ENCODE measurements at regions not wholly inside any gene's neighbourhood (a gene's known extent, or its start where the extent isn't known, plus 50 kb on each side); places are given as distances from the start of the nearest gene placed in this dataset.
"Not testable (repeated sequence)": the region's sequence is repeated elsewhere in the genome, so short reads cannot be mapped to it uniquely, and the experiment has no call there.

DNA sequence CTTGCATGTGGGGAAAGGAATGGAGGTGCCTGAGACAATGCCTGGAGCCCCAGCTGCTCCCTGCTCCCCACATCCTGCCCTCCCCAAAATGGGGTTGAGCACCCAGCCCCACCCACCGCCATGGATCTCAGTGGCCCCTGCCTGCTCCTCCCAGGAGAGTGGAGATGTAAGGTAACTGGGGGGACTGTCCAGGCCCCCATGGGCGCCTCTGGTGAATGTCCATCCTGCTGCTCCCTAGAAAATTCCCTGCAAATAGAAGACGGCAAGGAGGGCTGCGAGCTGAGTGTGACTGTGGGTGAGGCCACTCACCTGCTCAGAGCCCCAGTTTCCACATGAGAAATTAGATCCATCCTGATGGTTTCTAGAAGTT, 101.6 kb downstream of the RAMP3 start:
- Histone ChIP-seq H3K36me3 (ENCODE audit: control insufficient read depth in 5 of 5, insufficient read depth in 5 of 5, low read length in 5 of 5) (no peaks in the 10 kb centered on the region), H3K4me1 (ENCODE audit: control insufficient read depth in 5 of 5, insufficient read depth in 5 of 5, low read length in 5 of 5) (peaks cover 0 to 5% (median 0%) of the 10 kb centered on the region in 5 donors), H3K9me3 (ENCODE audit: control insufficient read depth in 5 of 5, low read length in 5 of 5) (no peaks in the 10 kb centered on the region), H3K27me3 (ENCODE audit: control insufficient read depth in 5 of 5, insufficient read depth in 4 of 5, low read length in 5 of 5) (peaks cover 0 to 10% (median 5%) of the 10 kb centered on the region in 5 donors), H3K9ac (ENCODE audit: low read length in 5 of 5) (no peak overlapping the region), H3K4me3 (ENCODE audit: low read depth in 1 of 5, low read length in 5 of 5) (no peak overlapping the region), H3K27ac (ENCODE audit: low read depth, low read length) (no peak overlapping the region)

GRCh38 chr7:45259966-45260646, 102.5 kb downstream of the RAMP3 start:
- Histone ChIP-seq H3K9me3 (ENCODE audit: control insufficient read depth in 5 of 5, low read length in 5 of 5) (no peaks in the 10 kb centered on the region), H3K27ac (ENCODE audit: low read depth, low read length) (no peak overlapping the region), H3K4me1 (ENCODE audit: control insufficient read depth in 5 of 5, insufficient read depth in 5 of 5, low read length in 5 of 5) (peaks cover 0 to 5% (median 0%) of the 10 kb centered on the region in 5 donors), H3K27me3 (ENCODE audit: control insufficient read depth in 5 of 5, insufficient read depth in 4 of 5, low read length in 5 of 5) (peaks cover 0 to 8% (median 4%) of the 10 kb centered on the region in 5 donors), H3K36me3 (ENCODE audit: control insufficient read depth in 5 of 5, insufficient read depth in 5 of 5, low read length in 5 of 5) (no peaks in the 10 kb centered on the region), H3K9ac (ENCODE audit: low read length in 5 of 5) (no peak overlapping the region), H3K4me3 (ENCODE audit: low read depth in 1 of 5, low read length in 5 of 5) (no peak overlapping the region)

- Histone ChIP-seq H3K9ac (ENCODE audit: low read length in 5 of 5) (no peak overlapping the region), H3K4me1 (ENCODE audit: control insufficient read depth in 5 of 5, insufficient read depth in 5 of 5, low read length in 5 of 5) (no peaks in the 10 kb centered on the region), H3K9me3 (ENCODE audit: control insufficient read depth in 5 of 5, low read length in 5 of 5) (no peaks in the 10 kb centered on the region), H3K36me3 (ENCODE audit: control insufficient read depth in 5 of 5, insufficient read depth in 5 of 5, low read length in 5 of 5) (no peaks in the 10 kb centered on the region), H3K27me3 (ENCODE audit: control insufficient read depth in 5 of 5, insufficient read depth in 4 of 5, low read length in 5 of 5) (peaks cover 0 to 11% (median 9%) of the 10 kb centered on the region in 5 donors), H3K4me3 (ENCODE audit: low read depth in 1 of 5, low read length in 5 of 5) (no peak overlapping the region), H3K27ac (ENCODE audit: low read depth, low read length) (no peak overlapping the region)
Observed at GRCh38 chr7:45267262-45267661, 109.7 kb downstream of the RAMP3 start.

- no peak overlapping the region for H3K4me3 ChIP-seq (ENCODE audit: low read depth in 1 of 5, low read length in 5 of 5)
- H3K4me1 ChIP-seq (ENCODE audit: control insufficient read depth in 5 of 5, insufficient read depth in 5 of 5, low read length in 5 of 5): no peaks in the 10 kb centered on the region
- peaks cover 0 to under 1% (median 0%) of the 10 kb centered on the region in 5 donors for H3K9me3 ChIP-seq (ENCODE audit: control insufficient read depth in 5 of 5, low read length in 5 of 5)
- no peak overlapping the region for H3K9ac ChIP-seq (ENCODE audit: low read length in 5 of 5)
- H3K36me3 ChIP-seq (ENCODE audit: control insufficient read depth in 5 of 5, insufficient read depth in 5 of 5, low read length in 5 of 5): no peaks in the 10 kb centered on the region
- H3K27me3 ChIP-seq (ENCODE audit: control insufficient read depth in 5 of 5, insufficient read depth in 4 of 5, low read length in 5 of 5): peaks cover 0 to 11% (median 9%) of the 10 kb centered on the region in 5 donors
- H3K27ac ChIP-seq (ENCODE audit: low read depth, low read length): no peak overlapping the region
Observed at GRCh38 chr7:45268013-45268412, 110.4 kb downstream of the RAMP3 start.

DNA sequence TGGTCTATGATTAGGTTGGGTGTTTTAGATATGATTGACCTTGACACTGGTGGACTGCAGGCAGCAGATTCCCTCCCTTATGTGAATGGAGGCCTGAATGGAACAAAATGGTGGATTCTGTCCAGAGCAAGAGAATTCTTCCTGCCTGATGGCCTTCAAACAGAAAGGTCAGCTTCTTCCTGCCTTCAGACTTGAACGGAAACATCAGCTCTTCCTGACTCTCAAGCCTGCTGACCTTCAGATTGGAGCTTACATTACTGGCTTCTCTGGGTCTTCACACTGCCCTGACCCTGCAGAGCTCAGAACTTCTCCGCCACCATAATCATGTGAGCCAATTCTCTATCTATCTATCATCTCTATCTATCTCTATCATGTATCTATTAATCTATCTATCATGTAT, 111.6 kb downstream of the RAMP3 start:
- Histone ChIP-seq H3K4me3 (ENCODE audit: low read depth in 1 of 5, low read length in 5 of 5) (no peak overlapping the region), H3K9me3 (ENCODE audit: control insufficient read depth in 5 of 5, low read length in 5 of 5) (peaks cover 0 to 5% (median 0%) of the 10 kb centered on the region in 5 donors), H3K36me3 (ENCODE audit: control insufficient read depth in 5 of 5, insufficient read depth in 5 of 5, low read length in 5 of 5) (no peaks in the 10 kb centered on the region), H3K4me1 (ENCODE audit: control insufficient read depth in 5 of 5, insufficient read depth in 5 of 5, low read length in 5 of 5) (no peaks in the 10 kb centered on the region), H3K9ac (ENCODE audit: low read length in 5 of 5) (no peak overlapping the region), H3K27ac (ENCODE audit: low read depth, low read length) (no peak overlapping the region), H3K27me3 (ENCODE audit: control insufficient read depth in 5 of 5, insufficient read depth in 4 of 5, low read length in 5 of 5) (peaks cover 0 to 11% (median 9%) of the 10 kb centered on the region in 5 donors)

DNA sequence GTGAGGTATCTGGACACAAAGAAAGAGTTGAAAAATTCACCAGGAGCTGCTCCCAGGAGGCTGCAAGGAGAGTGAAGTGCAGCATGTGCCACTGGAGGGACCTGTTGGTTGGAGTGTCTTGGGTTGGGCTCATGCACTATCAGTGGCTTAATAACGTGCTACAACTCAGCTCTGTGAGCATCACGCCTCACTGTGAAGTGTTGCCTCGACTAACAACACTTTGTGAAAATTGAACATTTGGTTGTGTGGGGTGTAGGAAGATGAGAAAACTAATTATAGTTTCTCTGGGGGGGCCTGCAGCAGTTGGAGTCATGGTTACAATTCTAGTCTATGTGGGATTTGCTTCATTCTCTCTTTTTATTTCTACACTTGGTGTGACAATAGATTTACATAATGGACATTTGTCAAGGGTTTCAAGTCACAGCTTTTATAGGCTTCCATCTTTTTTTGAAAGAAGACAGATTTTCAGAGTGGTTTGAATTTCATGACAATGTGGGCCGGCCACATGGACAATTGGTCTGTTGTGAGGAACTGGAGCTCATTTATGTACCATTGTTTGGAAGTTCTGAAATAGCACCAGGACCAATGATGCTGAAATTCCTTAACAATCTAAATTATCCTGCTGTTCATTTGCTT, 121.3 kb downstream of the RAMP3 start:
- Histone ChIP-seq H3K27ac (ENCODE audit: low read depth, low read length) (no peak overlapping the region), H3K27me3 (ENCODE audit: control insufficient read depth in 5 of 5, insufficient read depth in 4 of 5, low read length in 5 of 5) (peaks cover 0 to 7% (median 2%) of the 10 kb centered on the region in 5 donors), H3K4me1 (ENCODE audit: control insufficient read depth in 5 of 5, insufficient read depth in 5 of 5, low read length in 5 of 5) (no peaks in the 10 kb centered on the region), H3K4me3 (ENCODE audit: low read depth in 1 of 5, low read length in 5 of 5) (no peak overlapping the region), H3K9ac (ENCODE audit: low read length in 5 of 5) (no peak overlapping the region), H3K9me3 (ENCODE audit: control insufficient read depth in 5 of 5, low read length in 5 of 5) (peaks cover 0 to 3% (median 0%) of the 10 kb centered on the region in 5 donors), H3K36me3 (ENCODE audit: control insufficient read depth in 5 of 5, insufficient read depth in 5 of 5, low read length in 5 of 5) (no peaks in the 10 kb centered on the region)

GRCh38 chr7:45289611-45290010, 132.0 kb downstream of the RAMP3 start:
- not testable (repeated sequence) for H3K27ac ChIP-seq (ENCODE audit: low read depth, low read length); H3K36me3 ChIP-seq (ENCODE audit: control insufficient read depth in 5 of 5, insufficient read depth in 5 of 5, low read length in 5 of 5); H3K9me3 ChIP-seq (ENCODE audit: control insufficient read depth in 5 of 5, low read length in 5 of 5); H3K27me3 ChIP-seq (ENCODE audit: control insufficient read depth in 5 of 5, insufficient read depth in 4 of 5, low read length in 5 of 5); H3K4me3 ChIP-seq (ENCODE audit: low read depth in 1 of 5, low read length in 5 of 5); H3K9ac ChIP-seq (ENCODE audit: low read length in 5 of 5); H3K4me1 ChIP-seq (ENCODE audit: control insufficient read depth in 5 of 5, insufficient read depth in 5 of 5, low read length in 5 of 5)

DNA sequence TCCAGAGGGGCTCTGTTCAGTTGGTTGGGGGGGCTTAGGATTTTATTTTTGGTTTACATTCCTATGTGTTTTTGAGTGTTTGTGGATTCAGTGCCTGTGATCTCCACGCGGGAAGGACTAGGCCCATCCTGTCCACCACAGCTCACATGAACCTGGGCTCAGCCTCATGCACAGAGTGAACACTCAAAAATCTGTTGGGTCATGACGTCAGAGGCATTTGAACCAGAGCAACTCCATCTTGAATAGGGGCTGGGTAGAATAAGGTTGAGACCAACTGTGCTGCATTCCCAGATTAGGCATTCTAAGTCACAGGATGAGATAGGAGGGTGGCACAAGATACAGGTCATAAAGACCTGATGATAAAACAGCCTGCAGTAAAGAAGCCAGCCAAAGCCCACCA, 133.3 kb downstream of the RAMP3 start:
- H3K4me3 ChIP-seq (ENCODE audit: low read depth in 1 of 5, low read length in 5 of 5): no peak overlapping the region
- no peaks in the 10 kb centered on the region for H3K4me1 ChIP-seq (ENCODE audit: control insufficient read depth in 5 of 5, insufficient read depth in 5 of 5, low read length in 5 of 5)
- H3K27ac ChIP-seq (ENCODE audit: low read depth, low read length): no peak overlapping the region
- H3K27me3 ChIP-seq (ENCODE audit: control insufficient read depth in 5 of 5, insufficient read depth in 4 of 5, low read length in 5 of 5): peaks cover 0 to 5% (median 2%) of the 10 kb centered on the region in 5 donors
- H3K36me3 ChIP-seq (ENCODE audit: control insufficient read depth in 5 of 5, insufficient read depth in 5 of 5, low read length in 5 of 5): no peaks in the 10 kb centered on the region
- H3K9ac ChIP-seq (ENCODE audit: low read length in 5 of 5): no peak overlapping the region
- H3K9me3 ChIP-seq (ENCODE audit: control insufficient read depth in 5 of 5, low read length in 5 of 5): peaks cover 3 to 10% (median 6%) of the 10 kb centered on the region in 5 donors

GRCh38 chr7:45292481-45292880, 134.9 kb downstream of the RAMP3 start:
- Histone ChIP-seq H3K27me3 (ENCODE audit: control insufficient read depth in 5 of 5, insufficient read depth in 4 of 5, low read length in 5 of 5) (peaks cover 0 to 7% (median 2%) of the 10 kb centered on the region in 5 donors), H3K4me3 (ENCODE audit: low read depth in 1 of 5, low read length in 5 of 5) (no peak overlapping the region)

DNA sequence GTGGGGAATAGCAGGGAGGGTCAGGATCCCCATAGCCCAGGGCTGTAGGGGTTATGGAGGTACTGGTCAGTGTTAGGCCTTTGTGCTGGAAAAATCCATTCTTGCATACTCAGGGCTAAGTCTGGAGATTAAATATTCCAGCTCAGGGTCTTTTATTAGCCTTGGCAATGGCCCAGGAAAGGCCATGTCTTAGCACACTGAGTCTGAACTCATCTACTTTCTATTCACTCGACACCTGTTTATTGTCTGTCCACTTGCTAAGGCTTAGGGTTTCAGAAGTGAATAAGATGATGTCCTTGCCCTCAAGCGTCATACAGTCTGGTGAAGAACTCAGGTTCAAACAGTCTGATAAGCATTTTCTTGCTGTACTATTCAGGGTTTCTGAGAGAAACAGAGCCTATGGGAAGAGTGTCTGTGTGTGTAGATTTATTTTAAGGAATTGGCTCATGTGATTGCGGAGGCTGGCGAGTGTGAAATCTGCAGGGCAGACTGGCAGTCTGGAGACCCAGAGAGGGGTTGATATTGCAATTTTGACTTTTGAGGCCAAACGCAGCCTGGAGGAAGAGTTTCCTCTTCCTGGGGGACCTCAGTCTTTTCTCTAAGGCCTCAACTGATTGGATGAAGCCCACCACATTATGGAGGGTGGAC, 135.8 kb downstream of the RAMP3 start:
- H3K27ac ChIP-seq (ENCODE audit: low read depth, low read length): no peak overlapping the region
- no peak overlapping the region for H3K4me3 ChIP-seq (ENCODE audit: low read depth in 1 of 5, low read length in 5 of 5)
- H3K27me3 ChIP-seq (ENCODE audit: control insufficient read depth in 5 of 5, insufficient read depth in 4 of 5, low read length in 5 of 5): peaks cover 0 to 7% (median 2%) of the 10 kb centered on the region in 5 donors
- no peaks in the 10 kb centered on the region for H3K4me1 ChIP-seq (ENCODE audit: control insufficient read depth in 5 of 5, insufficient read depth in 5 of 5, low read length in 5 of 5)
- H3K36me3 ChIP-seq (ENCODE audit: control insufficient read depth in 5 of 5, insufficient read depth in 5 of 5, low read length in 5 of 5): no peaks in the 10 kb centered on the region
- H3K9ac ChIP-seq (ENCODE audit: low read length in 5 of 5): no peak overlapping the region
- peaks cover 3 to 10% (median 4%) of the 10 kb centered on the region in 5 donors for H3K9me3 ChIP-seq (ENCODE audit: control insufficient read depth in 5 of 5, low read length in 5 of 5)

More at GRCh38 chr7:45292481-45292880, 134.9 kb downstream of the RAMP3 start:
- Histone ChIP-seq H3K36me3 (ENCODE audit: control insufficient read depth in 5 of 5, insufficient read depth in 5 of 5, low read length in 5 of 5) (no peaks in the 10 kb centered on the region), H3K9ac (ENCODE audit: low read length in 5 of 5) (no peak overlapping the region), H3K9me3 (ENCODE audit: control insufficient read depth in 5 of 5, low read length in 5 of 5) (peaks cover 3 to 10% (median 6%) of the 10 kb centered on the region in 5 donors), H3K4me1 (ENCODE audit: control insufficient read depth in 5 of 5, insufficient read depth in 5 of 5, low read length in 5 of 5) (no peaks in the 10 kb centered on the region), H3K27ac (ENCODE audit: low read depth, low read length) (no peak overlapping the region)

All from subcutaneous abdominal adipose tissue (tissue), 5 donors.